KOPT-K1 (cell line): ENCODE measurements at regions not wholly inside any gene's neighbourhood (a gene's known extent, or its start where the extent isn't known, plus 50 kb on each side); places are given as distances from the start of the nearest gene placed in this dataset.

Experiments used
- H3K27ac ChIP-seq: fragments of 200-600 bp; sonication (generic); 2 replicates; pipeline ENCODE4 v1.5.1; 2016; ENCODE audit warnings: antibody characterized with exemption, mild to moderate bottlenecking, low read depth, low read length; ENCODE audit not compliant: poor library complexity, severe bottlenecking
- H3K36me3 ChIP-seq: fragments of 200-600 bp; sonication (generic); 2 replicates; pipeline ENCODE4 v1.5.1; 2017; ENCODE audit warnings: antibody characterized with exemption, mild to moderate bottlenecking, low read length, moderate library complexity; ENCODE audit not compliant: insufficient read depth
- H3K9me3 ChIP-seq: fragments of 200-600 bp; sonication (generic); 2 replicates; pipeline ENCODE4 v1.5.1; 2017; ENCODE audit warnings: antibody characterized with exemption, low read length, mild to moderate bottlenecking; ENCODE audit not compliant: insufficient read depth, poor library complexity, severe bottlenecking

DNA sequence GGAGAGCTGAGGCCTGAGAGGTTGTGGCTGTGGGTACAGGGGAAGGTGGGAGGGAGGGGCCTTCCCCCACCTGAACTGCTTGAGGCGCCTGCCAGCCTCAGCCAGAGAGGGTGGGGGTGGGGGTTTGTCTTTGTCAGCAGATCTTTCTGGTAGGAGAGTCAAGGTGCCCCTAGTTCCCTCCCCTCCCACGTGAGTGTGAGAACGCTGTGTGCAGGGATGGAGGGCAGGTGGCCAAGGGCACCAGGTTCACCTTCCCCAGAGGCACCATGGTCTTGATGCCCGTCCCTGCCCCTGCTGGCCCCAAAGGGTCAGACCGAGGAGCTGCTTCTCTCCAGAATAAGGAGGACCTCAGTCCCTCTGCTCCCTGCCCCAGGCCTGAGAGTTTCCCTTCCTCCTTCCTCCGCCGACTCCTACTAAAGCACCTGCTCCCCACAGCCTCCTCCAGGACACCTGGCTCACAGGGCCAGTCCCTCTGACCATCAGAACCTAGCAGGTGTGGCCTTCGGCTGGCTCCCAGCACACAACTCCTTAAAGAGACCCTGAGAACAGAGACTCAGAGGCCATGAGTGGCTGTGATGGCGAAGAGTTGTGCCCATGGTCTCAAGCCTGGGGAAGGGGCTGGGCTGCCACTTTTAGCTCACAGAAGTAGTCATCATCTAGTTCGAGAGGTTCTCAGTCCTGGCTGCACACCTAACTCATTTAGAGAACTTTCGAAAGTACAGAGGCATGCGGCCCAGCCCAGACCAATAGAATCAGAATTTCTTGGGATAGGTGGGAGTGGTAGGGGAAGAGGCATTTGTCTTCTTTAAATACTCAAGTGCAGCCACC, 113.2 kb upstream of the LHX1 start:
- H3K36me3 ChIP-seq, result no peaks in the 10 kb centered on the region
- H3K27ac ChIP-seq, result no peak overlapping the region
- no peaks in the 10 kb centered on the region for H3K9me3 ChIP-seq

DNA sequence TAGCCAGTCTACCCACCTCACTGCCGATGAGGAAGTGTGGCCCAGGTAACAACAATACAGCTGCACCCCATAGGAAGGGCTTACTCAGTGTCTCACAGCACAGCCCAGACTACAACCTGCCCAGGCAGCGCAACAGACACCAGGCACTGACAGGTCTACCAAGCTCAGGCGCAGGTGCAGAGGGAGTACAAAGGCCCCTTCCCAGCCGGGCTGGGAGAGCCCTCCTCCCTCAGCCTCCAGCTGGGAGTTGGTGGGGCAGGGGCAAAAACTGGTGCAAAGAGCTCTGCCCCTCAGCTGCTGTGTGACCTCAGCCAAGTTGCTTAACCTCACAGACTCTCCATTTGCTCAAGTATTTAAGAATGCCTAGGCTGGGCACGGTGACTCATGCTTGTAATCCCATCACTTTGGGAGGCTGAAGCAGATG, 112.6 kb upstream of the LHX1 start:
- no peak overlapping the region for H3K27ac ChIP-seq
- H3K9me3 ChIP-seq, result no peaks in the 10 kb centered on the region
- H3K36me3 ChIP-seq, result no peaks in the 10 kb centered on the region

DNA sequence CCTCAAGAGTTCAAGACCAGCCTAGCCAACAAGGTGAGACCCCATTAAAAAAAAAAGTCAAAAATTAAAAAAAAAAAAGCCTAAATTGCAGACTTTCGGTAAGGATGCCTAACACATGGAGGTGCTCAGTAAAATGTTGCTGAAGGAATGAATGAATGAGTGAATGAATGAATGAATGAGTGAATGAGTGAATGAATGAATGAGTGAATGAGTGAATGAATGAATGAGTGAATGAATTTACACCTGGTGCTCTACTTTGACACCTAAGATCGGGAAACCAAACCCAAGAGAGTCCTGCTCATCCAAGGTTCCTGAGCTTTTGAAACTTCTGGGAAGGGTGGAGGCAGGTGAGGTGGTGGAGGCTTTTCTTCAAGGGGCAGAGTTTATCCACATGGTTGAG, 112.2 kb upstream of the LHX1 start:
- Histone ChIP-seq H3K9me3 (no peaks in the 10 kb centered on the region), H3K27ac (no peak overlapping the region), H3K36me3 (no peaks in the 10 kb centered on the region)

DNA sequence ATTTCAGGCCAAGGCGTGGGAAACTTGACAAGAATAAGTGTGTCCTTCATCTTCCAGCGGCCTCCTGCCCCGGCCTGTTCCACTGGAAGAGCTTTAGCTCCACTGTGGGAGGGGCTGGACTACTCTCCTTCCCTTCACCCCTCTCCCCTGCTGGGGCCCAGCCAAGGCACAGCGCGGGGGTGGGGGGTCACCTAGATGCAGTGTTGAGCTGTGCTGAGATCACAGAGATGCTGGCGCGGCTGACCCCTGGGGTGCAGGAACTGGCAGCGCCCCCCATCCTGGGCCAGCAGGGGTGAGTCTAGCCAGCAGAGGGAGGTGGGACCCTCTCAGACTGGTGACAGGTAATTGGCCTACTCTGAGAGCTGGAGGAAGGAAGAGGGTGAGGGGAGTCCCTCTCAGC, 111.8 kb upstream of the LHX1 start:
- Histone ChIP-seq H3K9me3 (no peaks in the 10 kb centered on the region), H3K27ac (no peak overlapping the region), H3K36me3 (no peaks in the 10 kb centered on the region)

DNA sequence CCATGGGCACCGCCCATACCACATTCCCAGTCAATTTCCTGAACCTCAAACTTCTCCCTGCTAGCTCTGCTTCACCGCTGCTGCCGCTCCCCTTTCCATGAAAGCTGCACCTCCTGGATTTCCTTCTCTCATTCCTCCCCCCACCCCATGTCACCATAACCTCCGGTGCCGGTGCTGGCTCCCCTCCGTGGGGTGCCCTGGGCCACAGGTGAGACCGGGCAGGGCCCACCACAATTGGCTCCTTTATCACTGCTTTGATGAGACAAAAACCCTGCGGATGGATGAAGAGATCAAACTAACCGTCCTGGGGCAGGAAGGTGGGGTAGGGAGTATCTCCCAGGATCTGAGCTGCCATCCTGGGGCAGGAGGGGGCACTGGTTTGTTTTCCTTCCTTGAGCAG, 111.3 kb upstream of the LHX1 start:
- Histone ChIP-seq H3K36me3 (no peaks in the 10 kb centered on the region), H3K27ac (no peak overlapping the region), H3K9me3 (no peaks in the 10 kb centered on the region)

DNA sequence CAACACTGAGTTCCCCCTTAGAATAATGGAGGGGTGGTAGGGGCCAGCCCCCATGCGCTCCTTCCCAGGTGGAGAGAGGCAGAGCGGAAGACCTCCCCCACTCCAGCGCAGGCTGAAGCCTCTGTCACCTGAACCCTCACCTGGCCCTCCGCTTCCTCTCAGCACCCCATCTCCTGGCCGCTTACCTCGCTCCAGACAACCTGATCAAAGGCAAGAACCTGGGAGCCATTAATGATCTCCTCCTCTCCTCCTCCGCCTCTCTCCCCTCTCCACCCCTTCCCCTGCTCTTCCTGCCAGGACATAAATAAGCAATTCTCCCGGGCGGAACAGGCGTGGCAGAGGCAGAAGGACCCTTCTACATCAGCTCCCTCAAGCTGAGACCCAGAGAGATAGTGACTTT, 110.2 kb upstream of the LHX1 start:
- Histone ChIP-seq H3K9me3 (no peaks in the 10 kb centered on the region), H3K36me3 (no peaks in the 10 kb centered on the region)

DNA sequence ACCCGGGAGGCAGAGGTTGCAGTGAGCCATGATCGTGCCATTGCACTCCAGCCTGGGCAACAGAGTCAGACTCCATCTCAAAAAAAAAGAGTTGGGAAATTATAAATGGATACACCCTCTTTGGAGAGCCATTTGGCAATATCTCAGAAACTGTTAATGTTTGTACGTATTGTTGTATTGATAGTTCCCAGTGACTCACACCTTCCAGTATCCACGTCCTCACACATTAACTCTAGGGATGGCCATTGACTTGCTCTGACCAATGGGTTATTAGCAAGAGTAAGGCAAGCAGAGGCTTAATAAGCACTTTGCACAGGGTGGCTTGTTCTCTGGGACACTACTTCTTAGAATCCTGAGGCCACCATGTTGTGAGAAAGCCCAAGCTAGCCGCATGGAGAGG, 107.6 kb upstream of the LHX1 start:
- Histone ChIP-seq H3K9me3 (no peaks in the 10 kb centered on the region), H3K36me3 (no peaks in the 10 kb centered on the region), H3K27ac (no peak overlapping the region)

More for the DNA sequence above, 110.2 kb upstream of the LHX1 start:
- no peak overlapping the region for H3K27ac ChIP-seq

DNA sequence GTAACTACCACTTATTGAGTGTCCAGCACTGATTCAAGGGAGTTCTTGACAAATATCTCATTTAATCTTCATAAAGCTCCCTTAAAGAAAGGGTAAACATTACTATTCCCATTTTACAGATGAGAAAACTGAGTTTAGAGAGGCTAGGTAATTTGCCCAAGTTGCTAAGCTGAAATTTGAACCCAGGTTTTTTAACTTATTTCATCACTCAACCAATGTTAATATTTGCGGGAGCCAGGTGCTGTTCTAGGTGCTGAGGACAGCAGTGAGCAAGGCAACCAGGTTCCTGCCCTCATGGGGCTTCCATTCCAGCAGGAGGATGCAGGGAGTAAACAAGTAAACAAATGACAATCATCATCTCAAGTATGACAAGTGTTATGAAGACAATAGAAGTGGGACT, 104.0 kb upstream of the LHX1 start:
- H3K27ac ChIP-seq, result no peak overlapping the region
- no peaks in the 10 kb centered on the region for H3K36me3 ChIP-seq
- no peaks in the 10 kb centered on the region for H3K9me3 ChIP-seq

DNA sequence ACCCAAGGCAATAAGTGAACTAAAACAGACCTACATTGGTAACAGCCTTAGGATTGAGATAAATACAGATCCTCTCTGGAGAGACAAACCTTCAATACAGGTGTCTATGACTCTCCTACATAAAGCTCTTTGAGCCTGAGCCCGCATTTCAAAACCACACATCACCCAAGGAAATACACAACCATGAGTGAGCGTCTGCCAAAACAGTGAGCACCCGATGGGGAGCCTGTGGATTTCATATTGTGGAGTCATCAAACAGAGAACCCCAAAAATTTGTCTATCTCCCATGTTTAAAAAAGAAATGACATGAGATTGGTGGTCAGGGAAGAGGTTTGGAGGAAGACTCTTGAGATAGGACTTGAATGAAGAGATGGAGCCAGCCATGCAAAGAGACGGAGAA, 102.2 kb upstream of the LHX1 start:
- Histone ChIP-seq H3K36me3 (no peaks in the 10 kb centered on the region), H3K27ac (no peak overlapping the region), H3K9me3 (no peaks in the 10 kb centered on the region)

DNA sequence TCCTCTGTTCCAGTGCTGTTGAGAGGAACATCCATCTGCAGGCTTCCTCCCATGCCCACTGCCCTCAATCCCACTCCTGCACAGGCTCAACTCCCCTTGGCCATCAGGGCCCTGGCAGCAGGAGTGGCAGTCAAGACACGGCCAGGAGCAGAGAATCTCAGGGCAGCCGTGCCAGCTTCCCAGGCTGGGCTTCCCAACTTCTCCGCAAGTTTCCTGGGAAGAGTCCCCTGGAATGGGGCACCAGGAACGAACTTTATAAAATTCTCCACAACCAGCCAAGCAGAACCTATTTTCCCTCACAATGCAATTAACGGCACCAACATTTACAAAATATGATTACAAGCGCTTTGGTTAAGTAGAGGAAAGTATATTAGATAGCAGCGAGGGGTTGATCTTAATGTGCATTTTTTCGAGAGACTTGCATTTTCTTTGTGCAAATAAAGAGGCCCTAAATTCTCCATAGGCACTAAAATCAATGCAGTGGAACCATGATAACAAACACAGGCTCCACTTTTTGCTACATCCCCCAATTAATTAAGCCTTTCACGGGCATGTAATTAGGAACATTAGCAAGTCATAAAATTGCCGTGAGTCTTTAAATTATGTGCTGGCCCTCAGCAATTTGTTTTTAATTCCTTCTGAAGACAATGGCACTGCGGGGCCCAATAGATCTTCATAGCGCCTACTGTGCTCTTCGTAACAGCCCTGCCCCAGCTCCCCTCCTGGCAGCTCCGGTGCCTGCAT, 99.9 kb upstream of the LHX1 start:
- H3K36me3 ChIP-seq, result no peaks in the 10 kb centered on the region
- no peak overlapping the region for H3K27ac ChIP-seq
- H3K9me3 ChIP-seq, result no peaks in the 10 kb centered on the region

DNA sequence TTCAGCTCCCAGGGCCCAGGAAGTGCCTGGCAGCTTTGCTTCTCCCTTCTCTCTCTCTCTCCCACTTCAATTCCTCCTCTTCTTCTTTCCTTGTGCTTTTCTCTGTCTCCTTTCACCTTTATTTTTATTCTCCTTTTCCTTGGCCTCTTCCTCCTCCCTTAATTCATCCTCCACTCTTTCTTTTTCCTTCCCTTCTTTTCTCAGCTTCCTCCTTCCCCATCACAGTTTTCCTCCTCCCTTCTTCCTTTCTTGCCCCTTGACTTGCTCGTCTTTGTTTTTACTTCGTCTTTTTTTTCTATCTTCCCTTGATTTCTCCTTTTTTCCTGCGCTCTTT, 99.4 kb upstream of the LHX1 start:
- Histone ChIP-seq H3K9me3 (no peaks in the 10 kb centered on the region), H3K36me3 (no peaks in the 10 kb centered on the region), H3K27ac (no peak overlapping the region)

DNA sequence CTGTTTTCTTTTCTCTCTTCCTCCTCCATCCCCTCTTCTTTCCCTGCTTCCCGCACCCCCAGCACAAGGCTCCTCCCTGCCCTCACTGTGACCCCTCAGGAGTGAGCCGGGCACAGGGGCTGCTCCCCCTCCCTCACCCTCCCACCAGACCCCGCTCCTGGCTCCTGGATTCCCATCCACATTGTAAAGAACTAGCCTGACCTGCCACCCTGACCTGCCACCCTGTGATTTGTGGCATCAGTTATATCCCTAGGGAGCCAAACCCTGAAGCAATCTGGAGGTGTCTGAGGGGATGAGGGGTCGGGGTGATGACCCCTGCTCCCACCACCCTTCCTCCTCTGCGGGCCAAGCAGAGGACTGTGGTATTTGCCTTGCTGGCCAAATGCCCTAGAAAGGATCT, 98.0 kb upstream of the LHX1 start:
- Histone ChIP-seq H3K9me3 (no peaks in the 10 kb centered on the region), H3K36me3 (no peaks in the 10 kb centered on the region), H3K27ac (no peak overlapping the region)

DNA sequence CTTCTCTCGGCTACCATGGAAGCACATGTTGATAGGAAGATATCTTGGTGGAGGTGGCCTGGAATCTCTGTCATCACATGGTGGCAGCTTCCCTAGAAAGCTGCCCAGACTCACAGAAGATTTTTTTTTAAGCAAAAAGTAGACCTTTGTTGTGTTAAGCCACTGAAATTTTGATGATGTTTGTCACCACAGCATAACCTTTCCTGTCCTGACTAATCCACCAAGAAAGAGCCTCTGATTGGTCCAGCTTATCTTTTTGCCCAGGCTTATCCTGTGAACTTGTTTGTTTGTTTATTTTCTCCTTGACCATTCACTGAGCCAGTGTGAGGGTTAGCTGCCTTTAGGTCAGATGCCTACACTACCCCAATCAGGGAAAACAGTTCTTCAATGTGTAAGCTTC, 96.5 kb upstream of the LHX1 start:
- Histone ChIP-seq H3K27ac (no peak overlapping the region), H3K36me3 (no peaks in the 10 kb centered on the region), H3K9me3 (no peaks in the 10 kb centered on the region)

DNA sequence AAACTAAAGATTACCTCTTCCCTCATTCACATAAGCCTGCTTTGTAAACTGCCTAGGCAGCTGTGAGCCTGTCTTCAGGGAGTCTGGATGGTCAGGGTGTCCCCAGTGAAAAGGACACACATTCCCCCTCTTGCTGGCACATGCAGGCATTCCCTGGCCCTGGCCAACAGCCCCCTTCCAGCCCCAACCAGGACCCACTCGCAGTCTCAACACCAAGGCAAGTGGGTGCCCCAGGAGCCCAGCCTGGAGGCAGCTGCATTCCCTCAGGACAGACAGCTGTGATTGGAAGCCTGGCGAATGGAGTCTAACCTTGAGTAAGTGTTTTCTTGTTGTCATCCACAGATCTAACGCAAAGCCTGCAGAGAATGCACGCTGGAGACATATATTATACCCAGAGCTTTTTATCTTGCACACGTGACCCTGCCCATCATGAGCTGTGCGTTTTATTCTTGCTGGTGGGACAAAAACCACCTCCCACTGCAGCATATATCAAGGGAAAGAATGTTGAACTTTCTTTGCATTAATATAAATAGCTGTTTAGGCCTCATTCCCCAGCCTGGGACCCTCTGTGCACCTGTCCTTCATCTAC, 95.0 kb upstream of the LHX1 start:
- no peaks in the 10 kb centered on the region for H3K9me3 ChIP-seq

DNA sequence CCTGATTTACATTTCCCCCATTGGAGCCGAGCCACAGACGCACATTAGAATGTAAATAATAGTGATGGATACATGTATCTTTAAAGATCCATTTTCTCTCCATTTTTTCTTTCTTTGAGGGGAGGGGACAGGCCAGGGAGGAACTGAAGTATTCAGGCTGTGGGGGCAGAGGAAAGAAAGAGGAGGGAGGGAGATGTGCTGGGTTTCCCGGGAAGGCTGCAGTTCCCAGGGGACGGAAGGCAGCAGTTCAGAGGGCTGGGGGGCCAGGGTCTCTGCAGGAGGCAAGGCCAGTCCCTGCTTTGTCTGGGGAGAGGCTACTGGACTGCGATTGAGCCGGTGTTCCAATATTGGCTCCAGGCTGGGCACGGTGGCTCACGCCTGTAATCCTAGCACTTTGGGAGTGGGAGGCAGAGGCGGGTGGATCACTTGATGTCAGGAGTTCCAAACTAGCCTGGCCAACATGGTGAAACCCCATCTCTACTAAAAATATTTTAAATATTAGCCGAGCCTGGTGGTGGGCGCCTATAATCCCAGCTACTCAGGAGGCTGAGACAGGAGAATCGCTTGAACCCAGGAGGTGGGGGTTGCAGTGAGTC, 94.2 kb upstream of the LHX1 start:
- Histone ChIP-seq H3K36me3 (no peaks in the 10 kb centered on the region), H3K9me3 (no peaks in the 10 kb centered on the region), H3K27ac (no peak overlapping the region)

More for the DNA sequence above, 95.0 kb upstream of the LHX1 start:
- H3K36me3 ChIP-seq, result no peaks in the 10 kb centered on the region
- no peak overlapping the region for H3K27ac ChIP-seq
